ENCODE measurements at regions not wholly inside any gene's neighbourhood (a gene's known extent, or its start where the extent isn't known, plus 50 kb on each side); places are given as distances from the start of the nearest gene placed in this dataset.
A peak's percentile ranks its signal among the peaks of the same experiment; 100 is the strongest.
"Not testable (repeated sequence)": the region's sequence is repeated elsewhere in the genome, so short reads cannot be mapped to it uniquely, and the experiment has no call there.

DNA sequence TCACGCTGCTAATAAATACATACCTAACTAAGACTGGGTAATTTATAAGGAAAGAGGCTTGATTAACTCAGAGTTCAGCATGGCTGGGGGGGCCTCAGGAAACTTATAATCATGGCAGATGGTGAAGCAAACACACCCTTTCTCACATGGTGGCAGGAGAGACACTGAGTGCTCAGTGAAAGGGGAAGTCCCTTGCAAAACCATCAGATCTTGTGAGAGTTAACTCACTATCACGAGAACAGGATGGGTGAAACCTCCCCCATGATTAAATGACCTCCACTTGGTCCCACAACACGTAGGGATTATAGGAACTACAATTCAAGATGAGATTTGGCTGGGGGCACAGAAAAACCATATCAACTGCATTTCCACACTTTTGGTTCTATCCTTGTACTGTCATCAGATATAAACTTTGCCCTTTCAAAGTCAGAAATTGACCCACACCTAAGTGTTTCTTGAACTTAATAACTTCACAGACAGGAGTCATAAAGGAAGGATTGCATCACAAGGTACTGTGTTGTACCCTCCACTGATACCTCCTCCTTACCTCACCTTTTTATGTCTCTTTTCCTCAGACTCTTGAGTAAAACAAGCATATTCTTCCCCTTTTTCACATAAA lies 319.1 kb upstream of the PIK3R1 start:
- Histone ChIP-seq H3K27me3 (ENCODE audit: control insufficient read depth, insufficient read depth, low read length) (no peaks in the 10 kb centered on the region), H3K4me1 (ENCODE audit: control insufficient read depth, insufficient read depth, low read length) (peaks cover 16% of the 10 kb centered on the region), H3K4me3 (ENCODE audit: low read length) (no peak overlapping the region), H3K36me3 (ENCODE audit: control insufficient read depth, insufficient read depth, low read length) (no peaks in the 10 kb centered on the region), H3K27ac (ENCODE audit: low read length) (peak overlapping the region; percentile 77), H3K9me3 (ENCODE audit: control insufficient read depth, low read depth, low read length) (no peaks in the 10 kb centered on the region)
- peak; percentile 60 to 89 for DNase-seq
- no CpG with 5 or more reads among the region's 3 CpGs for WGBS (ENCODE audit: insufficient coverage, low lambda C conversion rate)

DNA sequence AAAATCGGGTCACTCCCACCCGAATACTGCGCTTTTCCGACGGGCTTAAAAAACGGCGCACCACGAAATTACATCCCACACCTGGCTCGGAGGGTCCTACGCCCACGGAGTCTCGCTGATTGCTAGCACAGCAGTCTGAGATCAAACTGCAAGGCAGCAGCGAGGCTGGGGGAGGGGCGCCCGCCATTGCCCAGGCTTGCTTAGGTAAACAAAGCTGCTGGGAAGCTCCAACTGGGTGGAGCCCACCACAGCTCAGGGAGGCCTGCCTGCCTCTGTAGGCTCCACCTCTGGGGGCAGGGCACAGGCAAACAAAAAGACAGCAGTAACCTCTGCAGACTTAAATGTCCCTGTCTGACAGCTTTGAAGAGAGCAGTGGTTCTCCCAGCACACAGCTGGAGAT lies 325.7 kb upstream of the PIK3R1 start:
- not testable (repeated sequence) for H3K4me3 ChIP-seq (ENCODE audit: low read length)

DNA sequence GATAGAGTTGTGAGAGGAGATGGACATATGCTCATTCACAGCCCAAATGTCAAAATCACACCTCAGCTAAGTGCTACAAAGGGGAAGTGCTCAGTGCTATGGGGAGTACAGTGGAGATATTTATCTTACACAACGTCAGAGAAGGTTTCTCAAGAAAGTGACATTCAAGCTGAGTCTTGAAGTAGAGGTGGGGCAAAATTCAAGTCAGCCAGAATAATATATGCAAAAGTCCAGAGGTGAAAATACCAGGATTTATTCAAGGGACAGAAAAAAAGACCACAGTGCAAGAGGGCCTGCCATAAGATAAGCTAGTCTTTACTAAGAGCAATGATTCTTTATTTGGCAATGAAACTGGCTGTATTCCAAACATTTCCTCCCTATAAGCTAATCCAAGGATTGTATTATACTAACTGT lies 327.8 kb upstream of the PIK3R1 start:
- no peak overlapping the region for H3K27ac ChIP-seq (ENCODE audit: low read length)
- peak; percentile 47 to 73 for DNase-seq
- no peak overlapping the region for H3K4me3 ChIP-seq (ENCODE audit: low read length)
- no peaks in the 10 kb centered on the region for H3K9me3 ChIP-seq (ENCODE audit: control insufficient read depth, low read depth, low read length)
- WGBS (ENCODE audit: insufficient coverage, low lambda C conversion rate) = 40% methylated on average over 1 of the region's 1 CpG
- no peaks in the 10 kb centered on the region for H3K36me3 ChIP-seq (ENCODE audit: control insufficient read depth, insufficient read depth, low read length)
- no peaks in the 10 kb centered on the region for H3K4me1 ChIP-seq (ENCODE audit: control insufficient read depth, insufficient read depth, low read length)
- no peaks in the 10 kb centered on the region for H3K27me3 ChIP-seq (ENCODE audit: control insufficient read depth, insufficient read depth, low read length)

More for the DNA sequence above, 325.7 kb upstream of the PIK3R1 start:
- H3K27ac ChIP-seq (ENCODE audit: low read length); DNase-seq; H3K9me3 ChIP-seq (ENCODE audit: control insufficient read depth, low read depth, low read length); H3K36me3 ChIP-seq (ENCODE audit: control insufficient read depth, insufficient read depth, low read length); H3K4me1 ChIP-seq (ENCODE audit: control insufficient read depth, insufficient read depth, low read length); H3K27me3 ChIP-seq (ENCODE audit: control insufficient read depth, insufficient read depth, low read length): not testable (repeated sequence)
- WGBS (ENCODE audit: insufficient coverage, low lambda C conversion rate) = no CpG with 5 or more reads among the region's 15 CpGs

DNA sequence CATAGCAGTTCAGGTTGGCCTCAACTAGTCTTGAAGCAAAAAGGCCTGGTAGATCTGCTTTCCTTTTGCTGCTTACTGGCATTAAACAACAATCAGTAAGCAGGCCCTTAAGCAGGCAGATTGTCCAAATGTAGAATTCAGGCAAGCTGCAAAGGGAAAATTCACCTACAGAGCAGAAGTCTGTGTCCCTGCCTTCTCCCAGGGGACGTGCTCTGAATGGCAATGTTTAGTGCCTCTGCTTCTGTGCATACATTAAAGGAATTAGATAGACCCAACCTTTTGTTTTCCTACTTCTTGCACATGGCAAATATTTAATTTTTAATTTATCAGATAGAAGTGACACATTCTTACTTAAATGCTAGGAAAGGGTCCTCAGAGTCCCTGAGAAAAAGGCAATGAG lies 328.8 kb upstream of the PIK3R1 start:
- Histone ChIP-seq H3K4me3 (ENCODE audit: low read length) (no peak overlapping the region), H3K27me3 (ENCODE audit: control insufficient read depth, insufficient read depth, low read length) (no peaks in the 10 kb centered on the region), H3K4me1 (ENCODE audit: control insufficient read depth, insufficient read depth, low read length) (no peaks in the 10 kb centered on the region), H3K9me3 (ENCODE audit: control insufficient read depth, low read depth, low read length) (no peaks in the 10 kb centered on the region), H3K27ac (ENCODE audit: low read length) (no peak overlapping the region), H3K36me3 (ENCODE audit: control insufficient read depth, insufficient read depth, low read length) (no peaks in the 10 kb centered on the region)
- no CpG with 5 or more reads among the region's 1 CpG for WGBS (ENCODE audit: insufficient coverage, low lambda C conversion rate)
- DNase-seq = no peak

DNA sequence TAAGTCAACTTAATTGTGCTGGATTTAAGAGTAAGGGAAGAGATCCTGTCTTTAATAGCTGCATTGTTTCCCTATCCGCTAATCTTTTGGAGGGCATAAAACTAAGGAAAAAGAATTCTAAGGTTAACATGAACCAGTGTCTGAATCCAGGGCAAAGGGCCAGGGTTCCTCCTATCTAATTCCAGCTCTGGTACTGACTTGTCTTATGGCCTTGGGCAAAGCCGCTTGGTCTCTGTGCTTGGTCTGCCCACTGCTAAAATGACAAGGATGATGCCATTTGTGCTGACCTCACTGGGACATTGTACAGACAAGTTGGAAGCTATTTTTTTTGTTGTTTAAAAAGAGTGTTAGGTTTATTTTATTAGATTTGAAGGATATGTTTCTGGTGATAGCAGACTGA lies 334.7 kb upstream of the PIK3R1 start:
- Histone ChIP-seq H3K9me3 (ENCODE audit: control insufficient read depth, low read depth, low read length) (no peaks in the 10 kb centered on the region), H3K27me3 (ENCODE audit: control insufficient read depth, insufficient read depth, low read length) (no peaks in the 10 kb centered on the region), H3K27ac (ENCODE audit: low read length) (peak overlapping the region; percentile 69), H3K4me3 (ENCODE audit: low read length) (no peak overlapping the region), H3K36me3 (ENCODE audit: control insufficient read depth, insufficient read depth, low read length) (no peaks in the 10 kb centered on the region), H3K4me1 (ENCODE audit: control insufficient read depth, insufficient read depth, low read length) (peaks cover 28% of the 10 kb centered on the region)
- WGBS (ENCODE audit: insufficient coverage, low lambda C conversion rate) = no CpG with 5 or more reads among the region's 2 CpGs
- no peak for DNase-seq

DNA sequence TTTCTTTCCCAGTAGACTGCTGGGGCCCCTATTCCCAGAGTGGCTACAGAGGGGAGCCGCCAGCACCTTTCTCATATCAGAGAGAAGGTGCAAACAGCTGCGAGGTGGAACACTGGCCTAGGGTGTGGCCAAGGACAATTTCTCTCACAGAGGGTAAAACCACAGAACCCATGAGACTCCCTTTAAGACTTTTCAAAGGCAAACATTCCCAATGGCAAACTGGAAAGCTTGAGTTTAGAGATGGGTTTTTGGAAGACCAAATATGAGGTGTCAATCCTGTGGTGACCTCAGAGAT lies 335.1 kb upstream of the PIK3R1 start:
- H3K36me3 ChIP-seq (ENCODE audit: control insufficient read depth, insufficient read depth, low read length) = no peaks in the 10 kb centered on the region
- peak in 1 of 2 donors; percentile 78 for DNase-seq
- WGBS (ENCODE audit: insufficient coverage, low lambda C conversion rate) = no CpG with 5 or more reads among the region's 2 CpGs
- no peaks in the 10 kb centered on the region for H3K9me3 ChIP-seq (ENCODE audit: control insufficient read depth, low read depth, low read length)
- H3K4me1 ChIP-seq (ENCODE audit: control insufficient read depth, insufficient read depth, low read length) = peaks cover 28% of the 10 kb centered on the region
- no peaks in the 10 kb centered on the region for H3K27me3 ChIP-seq (ENCODE audit: control insufficient read depth, insufficient read depth, low read length)
- H3K27ac ChIP-seq (ENCODE audit: low read length) = peak overlapping the region; percentile 69
- no peak overlapping the region for H3K4me3 ChIP-seq (ENCODE audit: low read length)

DNA sequence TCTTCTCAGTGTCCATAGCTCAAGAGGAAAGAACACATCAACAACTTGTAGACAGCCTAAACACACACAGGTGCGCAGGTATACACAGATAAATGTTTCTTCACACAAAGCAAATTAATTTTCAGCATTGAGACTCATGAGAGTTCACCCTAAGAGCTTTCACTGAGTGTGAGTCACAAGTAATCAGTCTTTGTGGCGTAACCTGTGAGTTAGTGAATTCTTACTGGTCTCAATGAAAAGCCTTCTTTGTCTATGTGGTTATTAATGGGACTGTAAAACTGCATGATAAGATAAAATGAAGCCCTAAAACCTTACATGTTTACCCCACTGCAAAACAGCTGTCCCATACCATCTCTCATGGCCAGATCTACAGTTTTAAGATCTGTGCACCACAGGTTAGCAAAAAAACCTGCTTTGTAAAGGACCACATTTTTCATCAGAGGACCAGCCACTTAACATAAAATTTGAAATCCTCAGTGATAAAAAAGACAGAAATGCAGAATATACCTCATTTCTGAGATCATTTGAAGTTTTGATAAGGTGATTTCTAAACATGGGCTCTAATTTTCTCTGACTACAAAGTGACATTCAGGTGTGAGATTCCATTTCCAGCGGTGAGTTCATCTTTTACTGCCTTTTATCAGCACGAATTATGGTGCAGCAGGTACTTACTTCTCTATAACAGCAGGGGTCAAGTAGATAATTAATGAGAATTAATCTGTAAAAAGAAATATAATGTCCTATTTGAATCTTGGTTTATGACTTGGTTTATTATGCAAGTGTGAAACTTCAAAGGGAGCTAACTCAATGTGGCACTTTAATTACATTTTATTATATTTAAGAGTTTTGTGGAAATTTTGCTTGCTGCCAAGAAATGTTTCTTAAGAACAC lies 335.7 kb upstream of the PIK3R1 start:
- Histone ChIP-seq H3K27me3 (ENCODE audit: control insufficient read depth, insufficient read depth, low read length) (no peaks in the 10 kb centered on the region), H3K9me3 (ENCODE audit: control insufficient read depth, low read depth, low read length) (no peaks in the 10 kb centered on the region), H3K36me3 (ENCODE audit: control insufficient read depth, insufficient read depth, low read length) (no peaks in the 10 kb centered on the region), H3K4me3 (ENCODE audit: low read length) (no peak overlapping the region), H3K27ac (ENCODE audit: low read length) (peak overlapping the region; percentile 49), H3K4me1 (ENCODE audit: control insufficient read depth, insufficient read depth, low read length) (peaks cover 28% of the 10 kb centered on the region)
- DNase-seq = peak; percentile 78 to 95
- WGBS (ENCODE audit: insufficient coverage, low lambda C conversion rate) = no CpG with 5 or more reads among the region's 4 CpGs

DNA sequence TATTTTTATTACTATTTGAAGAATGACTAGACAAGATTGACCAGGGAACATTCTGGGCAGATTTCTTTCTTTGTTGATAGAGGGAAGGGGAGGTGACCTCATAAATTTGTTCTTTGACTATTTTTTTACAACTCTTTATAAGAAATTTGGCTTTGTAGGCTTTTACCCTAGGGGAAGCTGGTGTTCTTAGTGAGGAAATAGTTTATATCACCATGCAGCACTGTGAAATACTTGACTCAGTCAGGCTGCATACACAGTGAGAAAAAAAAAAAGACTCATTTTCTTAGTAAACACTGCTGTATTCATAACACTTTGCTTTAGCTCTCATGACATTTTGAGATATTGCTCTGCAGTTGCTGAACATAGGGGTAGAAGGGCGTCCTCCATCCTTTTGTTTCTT lies 336.6 kb upstream of the PIK3R1 start:
- Histone ChIP-seq H3K4me1 (ENCODE audit: control insufficient read depth, insufficient read depth, low read length) (peaks cover 28% of the 10 kb centered on the region), H3K9me3 (ENCODE audit: control insufficient read depth, low read depth, low read length) (no peaks in the 10 kb centered on the region), H3K27ac (ENCODE audit: low read length) (peak overlapping the region; percentile 38), H3K4me3 (ENCODE audit: low read length) (no peak overlapping the region), H3K27me3 (ENCODE audit: control insufficient read depth, insufficient read depth, low read length) (no peaks in the 10 kb centered on the region), H3K36me3 (ENCODE audit: control insufficient read depth, insufficient read depth, low read length) (no peaks in the 10 kb centered on the region)
- DNase-seq = peak in 1 of 2 donors; percentile 54
- WGBS (ENCODE audit: insufficient coverage, low lambda C conversion rate) = 40% methylated on average over 1 of the region's 1 CpG

DNA sequence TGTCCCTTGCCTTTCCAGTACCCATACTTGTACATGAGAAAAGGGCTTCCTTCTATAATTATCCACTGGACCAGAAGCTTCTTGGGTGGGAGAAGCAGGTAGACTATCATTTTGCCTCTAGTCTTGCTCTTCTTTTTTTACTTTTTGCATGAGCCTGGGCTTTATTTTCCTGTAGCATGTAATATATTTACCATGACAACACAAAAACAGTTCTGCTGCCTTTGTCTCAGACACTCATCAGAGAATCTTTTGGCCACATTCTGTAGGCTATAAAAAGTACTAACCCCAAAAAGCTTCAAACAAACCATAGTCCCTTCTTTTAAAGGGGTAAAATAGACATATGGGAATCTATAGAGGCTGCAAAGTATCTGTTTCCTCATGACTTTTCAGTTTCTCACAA lies 339.2 kb upstream of the PIK3R1 start:
- H3K27me3 ChIP-seq (ENCODE audit: control insufficient read depth, insufficient read depth, low read length) = no peaks in the 10 kb centered on the region
- H3K4me3 ChIP-seq (ENCODE audit: low read length) = no peak overlapping the region
- H3K36me3 ChIP-seq (ENCODE audit: control insufficient read depth, insufficient read depth, low read length) = no peaks in the 10 kb centered on the region
- no peak overlapping the region for H3K27ac ChIP-seq (ENCODE audit: low read length)
- peaks cover 28% of the 10 kb centered on the region for H3K4me1 ChIP-seq (ENCODE audit: control insufficient read depth, insufficient read depth, low read length)
- H3K9me3 ChIP-seq (ENCODE audit: control insufficient read depth, low read depth, low read length) = no peaks in the 10 kb centered on the region
- DNase-seq = no peak

DNA sequence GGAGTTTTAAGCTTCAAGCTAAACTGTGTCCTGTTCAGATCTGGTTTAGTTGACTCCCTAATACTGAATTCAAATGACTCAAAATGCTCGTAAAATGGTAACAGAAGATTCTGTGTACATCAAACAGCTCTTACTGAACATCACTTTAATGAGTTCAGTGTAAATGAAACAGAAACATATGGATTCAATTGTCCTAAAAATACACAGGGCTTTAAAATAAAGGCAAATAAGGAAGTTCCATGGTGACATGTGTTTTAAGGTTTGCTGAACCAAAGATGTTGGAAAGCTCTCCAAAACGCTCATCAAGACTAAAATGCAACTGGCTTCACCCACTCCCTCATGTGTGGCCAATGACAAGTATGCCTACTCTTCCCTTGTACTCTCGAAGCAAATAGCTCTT lies 340.0 kb upstream of the PIK3R1 start:
- H3K27me3 ChIP-seq (ENCODE audit: control insufficient read depth, insufficient read depth, low read length) = no peaks in the 10 kb centered on the region
- no peak for DNase-seq
- H3K36me3 ChIP-seq (ENCODE audit: control insufficient read depth, insufficient read depth, low read length) = no peaks in the 10 kb centered on the region
- H3K4me1 ChIP-seq (ENCODE audit: control insufficient read depth, insufficient read depth, low read length) = peaks cover 20% of the 10 kb centered on the region
- no peak overlapping the region for H3K4me3 ChIP-seq (ENCODE audit: low read length)
- H3K27ac ChIP-seq (ENCODE audit: low read length) = no peak overlapping the region
- no peaks in the 10 kb centered on the region for H3K9me3 ChIP-seq (ENCODE audit: control insufficient read depth, low read depth, low read length)
- WGBS (ENCODE audit: insufficient coverage, low lambda C conversion rate) = 90% methylated on average over 2 of the region's 3 CpGs

DNA sequence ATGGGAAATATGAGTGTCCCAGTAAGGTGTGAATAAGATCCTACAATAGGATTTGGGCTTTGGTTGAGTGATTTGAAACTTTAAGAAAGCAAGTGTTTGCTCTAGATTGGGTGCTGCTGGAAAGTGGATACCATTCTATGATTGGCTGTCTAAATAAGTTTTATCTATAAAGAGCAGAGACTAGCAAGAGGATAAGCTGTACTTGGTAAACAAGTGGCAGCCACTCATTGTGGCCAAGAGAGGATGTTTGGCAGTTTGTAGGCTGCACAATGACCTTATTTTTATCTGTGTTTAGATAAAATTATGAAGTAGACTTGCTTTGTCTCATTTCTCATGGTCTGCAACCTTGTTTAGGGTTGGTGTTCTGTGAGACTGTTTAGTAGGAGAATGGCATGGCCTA lies 341.6 kb upstream of the PIK3R1 start:
- H3K4me3 ChIP-seq (ENCODE audit: low read length) = no peak overlapping the region
- no peak overlapping the region for H3K27ac ChIP-seq (ENCODE audit: low read length)
- no peak for DNase-seq
- no peaks in the 10 kb centered on the region for H3K36me3 ChIP-seq (ENCODE audit: control insufficient read depth, insufficient read depth, low read length)
- no peaks in the 10 kb centered on the region for H3K9me3 ChIP-seq (ENCODE audit: control insufficient read depth, low read depth, low read length)
- H3K4me1 ChIP-seq (ENCODE audit: control insufficient read depth, insufficient read depth, low read length) = peaks cover 12% of the 10 kb centered on the region
- no peaks in the 10 kb centered on the region for H3K27me3 ChIP-seq (ENCODE audit: control insufficient read depth, insufficient read depth, low read length)

Data from large intestine (tissue), 3 donors.